Heart left ventricle (tissue), 16 donors: ENCODE measurements at regions not wholly inside any gene's neighbourhood (a gene's known extent, or its start where the extent isn't known, plus 50 kb on each side); places are given as distances from the start of the nearest gene placed in this dataset.
A peak's percentile ranks its signal among the peaks of the same experiment; 100 is the strongest.

ENCODE experiments used
- ATAC-seq, 4 donors: fragments of 200-7000 bp; cut with Tn5 transposase; one replicate each; pipeline ENCODE4 v1.9.1; 2020 to 2022; ENCODE audit warnings: moderate library complexity in 4 of 4, mild to moderate bottlenecking in 3 of 4, moderate number of reproducible peaks in 1 of 4
- DNase-seq, 5 donors: peaks; one replicate each; pipeline ENCODE4 v3.0.0-alpha.2; 2020
- H3K27ac ChIP-seq, 12 donors: fragments of 200-600 bp; sonication (generic) in 4 of 12; one replicate each; pipeline versions ENCODE4 v1.5.0 to v1.8.0; 2016 to 2022; ENCODE audit warnings: mild to moderate bottlenecking in 2 of 12
- H3K27me3 ChIP-seq, 9 donors: fragments of 200-600 bp; sonication (generic) in 2 of 9; one replicate each; pipeline versions ENCODE4 v1.5.1 to v1.8.0; 2016 to 2022; ENCODE audit warnings: mild to moderate bottlenecking in 3 of 9
- H3K36me3 ChIP-seq, 9 donors: fragments of 200-600 bp; sonication (generic) in 2 of 9; one replicate each; pipeline versions ENCODE4 v1.5.0 to v1.8.0; 2018 to 2022; ENCODE audit warnings: mild to moderate bottlenecking in 2 of 9
- H3K4me1 ChIP-seq, 12 donors: fragments of 200-600 bp; sonication (generic) in 4 of 12; one replicate each; pipeline versions ENCODE4 v1.5.0 to v1.8.0; 2016 to 2022; ENCODE audit warnings: mild to moderate bottlenecking in 3 of 12
- H3K4me3 ChIP-seq, 12 donors: fragments of 200-600 bp; sonication (generic) in 4 of 12; one replicate each; pipeline versions ENCODE4 v1.5.0 to v1.8.0; 2017 to 2022; ENCODE audit warnings: mild to moderate bottlenecking in 9 of 12, moderate library complexity in 4 of 12
- H3K9me3 ChIP-seq, 12 donors: fragments of 200-600 bp; sonication (generic) in 4 of 12; one replicate each; pipeline versions ENCODE4 v1.5.0 to v1.8.0; 2016 to 2022; ENCODE audit warnings: mild to moderate bottlenecking in 1 of 12
- CTCF ChIP-seq, 12 donors: fragments of 200-600 bp; sonication (generic) in 4 of 12; IDR thresholded peaks; one replicate each; pipeline versions ENCODE4 v1.5.0 to v1.8.0; 2018 to 2022; ENCODE audit warnings: antibody characterized with exemption in 12 of 12, mild to moderate bottlenecking in 5 of 12
- POLR2A ChIP-seq, 2 donors: fragments of 450-650 bp; IDR thresholded peaks; one replicate each; pipeline ENCODE4 v1.6.1; 2017; ENCODE audit warnings: antibody characterized with exemption in 2 of 2, mild to moderate bottlenecking in 2 of 2, moderate library complexity in 2 of 2
- WGBS, 4 donors: extraction: QIAGEN DNeasy Blood & Tissue Kit in 2 of 4; methylation state at CpG; one replicate each; pipeline versions ENCODE4 v1.1.5 to v1.1.7; 2013 to 2018; 5-methylcytosine and 5-hydroxymethylcytosine counted together
- intact Hi-C, 10 donors: fragments of 100-400 bp; cut with DNase I; formaldehyde crosslinking; loops; one replicate each; pipeline versions ENCODE4 v1.11.1 to v1.14.2; 2022
- donor health status: ischemic (EF 13 %, LVEDD 7.1; RV severe dilation, severe dysfunction).
- donor health status: healthy with polysubstance abuse.
- donor health status: DM: no; HTN: yes; CAD: no.
- donor health status: DM: no; HTN: no; CAD: no.
- donor health status: ischemic (EF 25% LVEDD 6.9; RV normal size, moderate dysfunction).
- donor health status: ischemic (EF 25% LVEDD 5.7; RV mildly dilated, moderate dysfunction).
- donor health status: healthy.
- donor health status: DM: yes; HTN: yes; CAD: no.
- donor health status: ischemic (EF 35%, LVEDD 5.7; RV mildly dilated, moderate dysfunction).
- donor health status: nonischemic (EF 11% LVEDD 7.7; RV severe dilation, severe dysfunction).
- donor health status: DM: yes; HTN: yes; CAD: no.
- donor health status: PGD.
- donor health status: ischemic (EF 29% LVEDD 5.4; RV normal size, mild dysfunction).
- donor health status: nonischemic (EF 23%, LVEDD 6.1; RV moderate dilation, normal function).

GRCh38 chr1:30345491-30346130 is 377.8 kb downstream of the MATN1 start:
- peaks cover 10 to 53% (median 27%) of the 10 kb centered on the region in 9 donors for H3K27me3 ChIP-seq
- WGBS, 4 donors: 66 to 73% (median 72%) methylated on average over 4 of the region's 4 CpGs

GRCh38 chr1:30343562-30343961 is 379.8 kb downstream of the MATN1 start:
- no peak for ATAC-seq
- intact Hi-C loops: no loop called here
- H3K27me3 ChIP-seq: peaks cover 10 to 54% (median 27%) of the 10 kb centered on the region in 9 donors

More at GRCh38 chr1:30345491-30346130, 377.8 kb downstream of the MATN1 start:
- peaks cover 0 to 21% (median 3%) of the 10 kb centered on the region in 12 donors for H3K9me3 ChIP-seq
- intact Hi-C loops: no loop called here
- no peak for TF ChIP-seq CTCF (IDR thresholded peaks at IDR 0.05)
- no peak for TF ChIP-seq POLR2A (IDR thresholded peaks at IDR 0.05)
- no peaks in the 10 kb centered on the region for H3K4me1 ChIP-seq
- H3K4me3 ChIP-seq: no peak overlapping the region
- no peak for ATAC-seq
- DNase-seq: no peak
- H3K36me3 ChIP-seq: no peaks in the 10 kb centered on the region
- no peak overlapping the region for H3K27ac ChIP-seq

GRCh38 chr1:30342535-30343141 is 380.7 kb downstream of the MATN1 start:
- peaks cover 10 to 54% (median 27%) of the 10 kb centered on the region in 9 donors for H3K27me3 ChIP-seq
- intact Hi-C loops: no loop called here
- H3K36me3 ChIP-seq: no peaks in the 10 kb centered on the region
- H3K27ac ChIP-seq: no peak overlapping the region
- DNase-seq (no peak), ATAC-seq (peak in 1 of 4 donors; percentile 48)
- WGBS, 4 donors: 6 to 11% (median 8%) methylated on average over 18 to 33 of the region's 33 CpGs
- H3K4me1 ChIP-seq: no peaks in the 10 kb centered on the region
- H3K9me3 ChIP-seq: peaks cover 0 to 11% (median 0%) of the 10 kb centered on the region in 12 donors
- no peak for TF ChIP-seq POLR2A (IDR thresholded peaks at IDR 0.05)
- no peak for TF ChIP-seq CTCF (IDR thresholded peaks at IDR 0.05)
- H3K4me3 ChIP-seq: no peak overlapping the region

More at GRCh38 chr1:30343562-30343961, 379.8 kb downstream of the MATN1 start:
- Histone ChIP-seq H3K4me3 (no peak overlapping the region), H3K4me1 (no peaks in the 10 kb centered on the region), H3K27ac (no peak overlapping the region), H3K36me3 (no peaks in the 10 kb centered on the region), H3K9me3 (peaks cover 0 to 17% (median 3%) of the 10 kb centered on the region in 12 donors)
- DNase-seq: no peak
- TF ChIP-seq POLR2A (IDR thresholded peaks at IDR 0.05) (no peak), CTCF (IDR thresholded peaks at IDR 0.05) (no peak)
- 40 to 54% (median 44%) methylated on average over 3 of the region's 3 CpGs for WGBS, 4 donors

GRCh38 chr1:30340934-30341333 is 382.5 kb downstream of the MATN1 start:
- intact Hi-C loops: no loop called here
- WGBS, 4 donors: 78 to 88% (median 83%) methylated on average over 3 of the region's 3 CpGs
- Histone ChIP-seq H3K36me3 (no peaks in the 10 kb centered on the region), H3K27ac (no peak overlapping the region), H3K4me1 (no peaks in the 10 kb centered on the region), H3K27me3 (peaks cover 10 to 53% (median 24%) of the 10 kb centered on the region in 9 donors), H3K9me3 (peaks cover 0 to 9% (median 0%) of the 10 kb centered on the region in 12 donors), H3K4me3 (no peak overlapping the region)
- TF ChIP-seq POLR2A (IDR thresholded peaks at IDR 0.05) (no peak), CTCF (IDR thresholded peaks at IDR 0.05) (no peak)
- ATAC-seq (no peak), DNase-seq (no peak)
